Adipocyte (in vitro differentiated cells): ENCODE measurements at regions not wholly inside any gene's neighbourhood (a gene's known extent, or its start where the extent isn't known, plus 50 kb on each side); places are given as distances from the start of the nearest gene placed in this dataset.
"Not testable (repeated sequence)": the region's sequence is repeated elsewhere in the genome, so short reads cannot be mapped to it uniquely, and the experiment has no call there.

ENCODE experiments used
- DNase-seq: peaks from one replicate; pipeline ENCODE4 v3.0.0-alpha.2; 2015; ENCODE audit warnings: low read depth
- H3K27me3 ChIP-seq: replicated peaks from 2 replicates; pipeline ENCODE4 v1.7.0; 2013; ENCODE audit warnings: mild to moderate bottlenecking, low read length, moderate library complexity; ENCODE audit not compliant: control insufficient read depth, insufficient read depth
- H3K36me3 ChIP-seq: 2 replicates; pipeline ENCODE4 v1.7.0; 2013; ENCODE audit warnings: low read length, mild to moderate bottlenecking, moderate library complexity; ENCODE audit not compliant: control insufficient read depth, insufficient read depth, severe bottlenecking
- H3K4me1 ChIP-seq: 2 replicates; pipeline ENCODE4 v1.7.0; 2013; ENCODE audit warnings: mild to moderate bottlenecking, low read length, moderate library complexity; ENCODE audit not compliant: control insufficient read depth, insufficient read depth
- H3K4me3 ChIP-seq: 2 replicates; pipeline ENCODE4 v1.7.0; 2013; ENCODE audit warnings: mild to moderate bottlenecking, low read length, moderate library complexity
- H3K9ac ChIP-seq: 2 replicates; pipeline ENCODE4 v1.7.0; 2013; ENCODE audit warnings: mild to moderate bottlenecking, low read length, moderate library complexity
- H3K9me3 ChIP-seq: 2 replicates; pipeline ENCODE4 v1.7.0; 2013; ENCODE audit warnings: mild to moderate bottlenecking, low read length, moderate library complexity; ENCODE audit not compliant: control insufficient read depth

DNA sequence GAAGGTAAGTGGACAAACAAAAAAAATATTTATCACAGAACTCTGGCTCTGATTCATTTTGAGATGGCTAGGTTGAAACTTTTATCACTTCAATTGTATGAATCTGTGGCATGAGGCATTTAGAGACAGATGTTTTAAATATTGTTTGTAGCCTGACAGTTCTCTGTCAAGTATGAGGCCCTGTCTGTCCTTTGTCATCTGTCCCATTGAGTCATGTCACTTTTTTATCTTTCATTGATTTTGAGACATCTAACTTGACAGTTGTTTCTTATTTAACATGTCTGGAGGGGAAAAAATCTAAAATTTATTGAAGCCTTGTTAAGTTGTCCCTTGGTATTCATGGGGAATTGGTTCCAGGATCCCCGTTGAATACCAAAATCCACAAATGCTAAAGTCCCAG is 829.5 kb downstream of the FSCB start:
- no peak overlapping the region for H3K9ac ChIP-seq
- H3K9me3 ChIP-seq, result no peaks in the 10 kb centered on the region
- H3K4me3 ChIP-seq, result no peak overlapping the region
- DNase-seq, result no peak
- H3K4me1 ChIP-seq, result no peaks in the 10 kb centered on the region
- H3K27me3 ChIP-seq, result no peaks in the 10 kb centered on the region
- H3K36me3 ChIP-seq, result no peaks in the 10 kb centered on the region

DNA sequence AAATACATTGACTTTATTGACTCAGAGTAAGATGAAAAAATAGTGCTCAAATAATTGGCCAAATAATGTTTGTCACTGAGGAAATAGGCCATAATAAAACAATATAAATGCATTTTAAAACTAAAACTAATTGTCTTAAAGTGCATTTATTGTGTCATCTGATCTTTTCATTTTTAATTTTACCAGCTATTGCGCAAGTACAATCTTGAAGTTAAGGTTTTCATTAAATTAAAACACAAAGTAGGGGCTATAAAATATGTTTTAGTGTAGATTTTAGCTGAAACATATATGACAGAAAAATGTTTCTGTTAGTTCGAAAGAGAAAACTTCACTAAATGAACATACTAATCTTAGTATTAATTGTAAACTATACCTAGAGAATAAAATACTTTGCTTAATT is 832.8 kb downstream of the FSCB start:
- Histone ChIP-seq H3K9ac (no peak overlapping the region), H3K27me3 (no peaks in the 10 kb centered on the region), H3K4me1 (no peaks in the 10 kb centered on the region), H3K9me3 (no peaks in the 10 kb centered on the region), H3K36me3 (no peaks in the 10 kb centered on the region), H3K4me3 (no peak overlapping the region)
- no peak for DNase-seq

DNA sequence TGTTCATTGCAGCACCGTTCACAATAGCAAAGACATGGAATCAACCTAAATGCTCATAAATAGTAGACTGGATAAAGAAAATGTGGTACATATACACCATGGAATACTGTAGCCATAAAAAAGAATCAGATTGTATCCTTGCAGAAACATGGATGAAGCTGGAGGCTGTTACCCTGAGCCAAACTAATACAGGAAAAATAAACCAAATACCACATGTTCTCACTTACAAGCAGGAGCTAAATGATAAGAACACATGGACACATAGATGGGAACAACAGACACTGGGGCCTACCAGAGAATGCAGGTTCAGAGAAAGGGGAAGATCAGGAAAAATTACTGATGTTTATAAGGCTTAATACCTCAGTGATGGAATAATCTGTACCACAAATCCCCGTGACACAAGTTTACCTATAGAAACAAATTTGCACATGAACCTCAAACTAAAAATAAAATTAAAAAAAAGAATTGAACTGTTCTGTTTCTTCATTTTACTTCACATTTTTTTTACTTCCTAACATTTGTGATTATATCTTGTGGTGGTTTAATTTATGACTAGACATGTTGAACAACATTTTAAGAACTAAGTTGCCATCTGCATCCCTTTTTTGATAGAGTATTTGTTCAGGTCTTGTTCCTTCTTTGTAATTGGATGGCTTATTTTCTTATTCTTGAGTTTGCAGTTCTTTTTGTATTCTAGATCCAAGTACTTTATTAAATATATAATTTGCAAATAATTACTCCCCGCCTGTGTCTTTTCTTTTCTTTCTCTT is 835.2 kb downstream of the FSCB start:
- Histone ChIP-seq H3K9me3 (no peaks in the 10 kb centered on the region), H3K4me3 (no peak overlapping the region), H3K4me1 (no peaks in the 10 kb centered on the region), H3K27me3 (no peaks in the 10 kb centered on the region), H3K36me3 (no peaks in the 10 kb centered on the region), H3K9ac (no peak overlapping the region)
- DNase-seq, result no peak

DNA sequence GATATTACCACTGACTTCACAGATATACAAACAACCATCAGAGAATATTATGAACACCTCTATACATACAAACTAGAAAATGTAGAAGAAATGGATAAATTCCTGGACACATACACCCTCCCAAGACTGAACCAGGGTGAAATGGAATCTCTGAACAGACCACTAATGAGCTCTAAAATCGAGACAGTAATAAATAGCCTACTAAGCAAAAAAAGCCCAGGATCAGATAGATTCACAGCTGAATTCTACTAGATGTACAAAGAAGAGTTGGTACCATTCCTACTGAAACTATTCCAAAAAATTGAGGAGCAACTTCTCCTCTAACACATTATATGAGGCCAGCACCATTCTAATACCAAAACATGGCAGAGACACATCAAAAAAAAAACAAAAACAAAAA is 837.7 kb downstream of the FSCB start:
- no peaks in the 10 kb centered on the region for H3K4me1 ChIP-seq
- H3K9ac ChIP-seq, result no peak overlapping the region
- no peaks in the 10 kb centered on the region for H3K27me3 ChIP-seq
- H3K9me3 ChIP-seq, result no peaks in the 10 kb centered on the region
- no peaks in the 10 kb centered on the region for H3K36me3 ChIP-seq
- H3K4me3 ChIP-seq, result no peak overlapping the region
- DNase-seq, result no peak

DNA sequence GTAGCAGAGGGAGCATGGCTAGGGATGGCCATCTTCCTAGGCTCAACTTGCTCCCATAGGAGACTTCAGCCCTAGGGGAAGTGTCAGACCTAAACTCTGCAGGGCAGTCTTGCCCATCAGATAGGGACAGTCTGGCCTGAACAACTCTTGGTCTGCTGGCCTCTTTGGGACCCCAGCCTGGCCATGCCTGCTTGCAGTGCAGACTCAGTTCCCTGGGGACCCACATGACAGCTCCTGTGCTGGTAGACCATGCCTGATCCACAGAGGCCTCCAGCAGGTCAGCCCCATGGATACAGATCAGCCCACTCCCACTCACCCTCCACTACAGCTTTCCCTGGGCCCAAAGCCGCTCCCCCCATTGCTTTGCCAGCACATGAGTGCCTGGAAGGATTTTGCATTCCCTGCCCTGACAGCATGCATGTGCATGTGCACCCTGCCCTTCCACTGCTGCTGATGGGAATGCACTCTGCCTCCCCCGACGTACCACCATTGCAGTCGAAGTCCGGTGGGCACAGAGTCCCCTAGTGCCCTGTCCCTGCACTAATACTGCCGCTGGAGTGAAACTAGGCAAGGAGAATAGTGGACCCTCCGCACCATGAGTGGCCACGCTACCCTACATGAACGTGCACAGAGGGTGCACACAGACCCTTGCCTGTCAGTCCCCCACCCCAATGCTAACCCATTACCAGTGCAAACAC is 841.4 kb downstream of the FSCB start:
- no peaks in the 10 kb centered on the region for H3K9me3 ChIP-seq
- H3K4me1 ChIP-seq, result no peaks in the 10 kb centered on the region
- H3K4me3 ChIP-seq, result no peak overlapping the region
- no peaks in the 10 kb centered on the region for H3K27me3 ChIP-seq
- no peaks in the 10 kb centered on the region for H3K36me3 ChIP-seq
- no peak for DNase-seq
- no peak overlapping the region for H3K9ac ChIP-seq

DNA sequence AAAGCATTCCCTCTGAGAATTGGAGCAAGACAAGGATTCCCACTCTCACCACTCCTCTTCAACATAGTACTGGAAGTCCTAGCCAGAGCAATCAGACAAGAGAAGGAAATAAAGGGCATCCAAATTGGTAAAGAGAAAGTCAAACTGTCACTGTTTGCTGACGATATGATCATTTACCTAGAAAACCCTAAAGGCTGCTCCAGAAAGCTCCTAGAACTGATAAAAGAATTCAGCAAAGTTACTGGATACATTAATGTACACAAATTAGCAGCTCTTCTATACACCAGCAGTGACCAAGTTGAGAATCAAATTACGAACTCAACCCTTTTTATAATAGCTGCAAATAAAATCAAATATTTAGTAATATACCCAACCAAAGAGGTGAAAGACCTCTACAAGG is 851.9 kb downstream of the FSCB start:
- not testable (repeated sequence) for H3K27me3 ChIP-seq, H3K9ac ChIP-seq, H3K4me1 ChIP-seq, H3K4me3 ChIP-seq, DNase-seq, H3K36me3 ChIP-seq, H3K9me3 ChIP-seq

DNA sequence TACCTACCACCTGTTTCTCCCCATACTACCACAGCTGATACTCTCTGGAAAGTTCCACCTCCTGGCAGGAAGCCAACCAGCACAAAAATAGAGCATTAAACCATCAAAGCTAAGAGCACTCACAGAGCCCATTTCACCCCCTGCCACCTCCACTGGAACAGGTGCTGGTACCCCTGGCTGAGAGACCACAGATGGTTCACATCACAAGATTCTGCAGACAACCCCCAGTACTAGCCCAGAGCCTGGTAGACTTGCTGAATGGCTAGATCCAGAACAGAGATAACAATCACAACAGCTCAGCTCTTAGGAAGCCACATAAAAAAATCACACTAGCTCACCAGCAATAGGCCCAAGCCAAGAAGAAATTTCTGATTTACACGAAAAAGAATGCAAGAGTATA is 855.2 kb downstream of the FSCB start:
- H3K9ac ChIP-seq, result no peak overlapping the region
- H3K27me3 ChIP-seq, result no peaks in the 10 kb centered on the region
- no peaks in the 10 kb centered on the region for H3K4me1 ChIP-seq
- no peaks in the 10 kb centered on the region for H3K36me3 ChIP-seq
- no peak for DNase-seq
- H3K4me3 ChIP-seq, result no peak overlapping the region
- peaks cover 3% of the 10 kb centered on the region for H3K9me3 ChIP-seq

DNA sequence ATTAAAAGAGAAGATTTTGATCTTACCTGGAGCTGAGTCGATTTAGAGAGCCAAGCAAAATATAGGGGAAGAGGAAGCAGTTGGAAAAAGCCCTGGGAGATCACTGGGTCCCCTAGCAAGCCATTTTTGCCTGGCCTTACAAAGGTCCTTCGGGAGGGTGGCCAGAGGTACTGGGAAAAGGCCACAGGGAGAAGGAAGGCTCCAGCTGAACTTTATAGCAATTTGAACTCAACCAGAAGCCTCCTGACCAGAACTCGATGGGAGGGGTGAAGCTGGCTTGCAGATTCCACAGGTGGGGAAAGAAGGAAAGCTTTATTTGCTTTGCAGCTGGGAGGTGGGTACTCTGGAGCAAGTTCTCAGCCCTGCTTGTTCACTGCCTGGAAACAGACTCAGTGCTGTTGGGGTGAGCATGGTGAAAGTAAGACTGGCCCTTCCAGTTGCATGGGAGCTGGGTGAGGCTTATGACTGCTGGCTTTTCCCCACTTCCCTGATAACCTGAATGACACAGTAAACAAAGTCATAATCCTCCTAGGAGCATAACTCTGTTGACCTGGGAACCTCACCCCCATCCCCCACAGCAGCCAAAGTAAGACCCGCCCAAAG is 855.8 kb downstream of the FSCB start:
- Histone ChIP-seq H3K27me3 (no peaks in the 10 kb centered on the region), H3K36me3 (no peaks in the 10 kb centered on the region), H3K4me1 (no peaks in the 10 kb centered on the region), H3K9ac (no peak overlapping the region), H3K4me3 (no peak overlapping the region), H3K9me3 (peaks cover 3% of the 10 kb centered on the region)
- DNase-seq, result no peak

DNA sequence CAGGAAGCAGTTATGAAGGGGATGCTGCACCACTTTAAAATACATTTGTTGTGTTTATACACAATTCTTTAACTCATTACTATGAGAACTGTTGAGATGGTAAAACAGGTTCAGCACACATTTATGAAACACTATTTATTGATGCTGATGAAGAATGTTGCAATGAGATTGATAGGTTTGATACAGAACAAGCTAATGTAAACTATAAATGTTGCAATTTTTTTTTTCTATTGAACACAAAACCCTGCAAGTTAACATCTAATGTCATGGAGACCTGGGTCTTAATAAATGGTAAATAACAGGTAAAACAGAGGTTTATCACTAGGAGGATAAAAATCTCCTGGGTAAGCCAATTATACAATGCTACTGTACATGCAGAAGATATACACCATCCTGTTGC is 857.6 kb downstream of the FSCB start:
- Histone ChIP-seq H3K4me1 (no peaks in the 10 kb centered on the region), H3K4me3 (no peak overlapping the region), H3K9ac (no peak overlapping the region), H3K27me3 (no peaks in the 10 kb centered on the region), H3K9me3 (peaks cover 3% of the 10 kb centered on the region), H3K36me3 (no peaks in the 10 kb centered on the region)
- no peak for DNase-seq

DNA sequence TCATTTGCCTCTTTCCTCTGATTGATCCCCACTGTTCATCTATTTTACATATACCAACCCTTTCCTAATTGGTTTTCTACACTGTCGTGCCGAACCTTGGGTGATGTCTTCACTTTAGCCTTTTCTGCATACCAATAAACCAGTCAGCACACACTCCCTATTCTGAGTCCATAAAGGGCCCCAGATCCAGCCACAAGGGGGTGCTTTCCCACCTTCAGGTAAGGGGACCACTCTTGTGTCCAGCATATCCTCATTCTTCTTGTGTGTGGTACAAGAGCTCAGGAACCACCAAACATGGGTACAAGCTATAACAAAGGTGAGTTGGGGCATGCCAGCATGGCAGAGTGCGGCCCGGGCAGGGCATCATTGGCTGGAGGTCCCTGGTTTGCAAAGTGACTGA is 859.8 kb downstream of the FSCB start:
- DNase-seq, result no peak
- H3K4me3 ChIP-seq, result no peak overlapping the region

DNA sequence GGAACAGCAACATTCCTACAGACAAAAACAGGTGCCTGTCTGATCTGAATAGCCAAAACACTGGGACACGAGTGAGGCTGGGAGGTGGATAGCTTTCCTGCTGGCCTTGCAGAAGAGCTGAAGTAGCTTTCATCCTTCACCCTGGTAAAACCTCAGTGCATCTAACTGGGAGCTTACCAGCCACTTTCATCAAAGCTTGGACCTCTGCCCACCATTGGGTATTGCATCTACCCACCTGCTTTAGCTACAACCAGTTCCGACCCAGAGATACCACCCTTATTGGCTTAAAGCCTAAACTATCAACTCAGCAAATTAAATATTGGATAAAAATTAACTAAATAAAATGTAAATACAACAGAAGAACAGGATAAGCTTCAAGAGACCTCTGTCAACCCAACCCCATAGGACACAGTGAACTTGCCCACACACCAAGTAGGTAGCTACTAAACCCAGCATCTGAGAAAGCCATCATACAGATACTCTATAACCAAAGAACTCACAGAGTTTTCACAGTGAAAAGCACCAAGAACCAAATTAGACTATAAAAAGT is 866.3 kb downstream of the FSCB start:
- no peak for DNase-seq
- H3K9me3 ChIP-seq, result no peaks in the 10 kb centered on the region
- H3K4me3 ChIP-seq, result no peak overlapping the region

More for the DNA sequence above, 859.8 kb downstream of the FSCB start:
- H3K4me1 ChIP-seq, result no peaks in the 10 kb centered on the region
- no peaks in the 10 kb centered on the region for H3K27me3 ChIP-seq
- H3K9me3 ChIP-seq, result no peaks in the 10 kb centered on the region
- H3K36me3 ChIP-seq, result no peaks in the 10 kb centered on the region
- H3K9ac ChIP-seq, result no peak overlapping the region

More for the DNA sequence above, 866.3 kb downstream of the FSCB start:
- H3K36me3 ChIP-seq, result no peaks in the 10 kb centered on the region
- H3K4me1 ChIP-seq, result no peaks in the 10 kb centered on the region
- H3K9ac ChIP-seq, result no peak overlapping the region
- H3K27me3 ChIP-seq, result no peaks in the 10 kb centered on the region
